Liver (tissue), 7 donors: ENCODE measurements at regions not wholly inside any gene's neighbourhood (a gene's known extent, or its start where the extent isn't known, plus 50 kb on each side); places are given as distances from the start of the nearest gene placed in this dataset.

Experiments
- DNase-seq: peaks from one replicate; pipeline ENCODE4 v3.0.0-alpha.2; 2017; ENCODE audit warnings: low spot score
- H3K27ac ChIP-seq, 2 donors: one replicate each; pipeline ENCODE4 v1.7.0; 2013; ENCODE audit warnings: inconsistent platforms in 2 of 2, low read length in 2 of 2, control low read depth in 1 of 2, low read depth in 1 of 2, mild to moderate bottlenecking in 1 of 2
- H3K27me3 ChIP-seq, 4 donors: one replicate each; pipeline versions ENCODE4 v1.6.1 to v1.7.0; 2013; ENCODE audit warnings: low read length in 3 of 4, inconsistent platforms in 1 of 4, mild to moderate bottlenecking in 1 of 4, moderate library complexity in 1 of 4; ENCODE audit not compliant: control insufficient read depth in 4 of 4, insufficient read depth in 4 of 4
- H3K36me3 ChIP-seq, 4 donors: one replicate each; pipeline versions ENCODE4 v1.6.1 to v1.7.0; 2013; ENCODE audit warnings: low read length in 3 of 4, mild to moderate bottlenecking in 3 of 4, low read depth in 1 of 4, moderate library complexity in 1 of 4; ENCODE audit not compliant: control insufficient read depth in 4 of 4, insufficient read depth in 3 of 4
- H3K4me1 ChIP-seq, 4 donors: one replicate each; pipeline versions ENCODE4 v1.6.1 to v1.7.0; 2013; ENCODE audit warnings: low read length in 3 of 4, mild to moderate bottlenecking in 3 of 4, moderate library complexity in 1 of 4; ENCODE audit not compliant: control insufficient read depth in 4 of 4, insufficient read depth in 4 of 4
- H3K4me3 ChIP-seq, 3 donors: one replicate each; pipeline versions ENCODE4 v1.6.1 to v1.7.0; 2013; ENCODE audit warnings: low read length in 3 of 3, control low read depth in 1 of 3, low read depth in 1 of 3, mild to moderate bottlenecking in 1 of 3
- H3K9ac ChIP-seq, 2 donors: one replicate each; pipeline ENCODE4 v1.7.0; 2013; ENCODE audit warnings: low read length in 2 of 2, mild to moderate bottlenecking in 2 of 2, moderate library complexity in 2 of 2, control low read depth in 1 of 2, low read depth in 1 of 2
- H3K9me3 ChIP-seq, 4 donors: one replicate each; pipeline versions ENCODE4 v1.6.1 to v1.7.0; 2013; ENCODE audit warnings: low read length in 3 of 4; ENCODE audit not compliant: control insufficient read depth in 4 of 4
- ATF3 ChIP-seq: IDR thresholded peaks from 2 replicates; pipeline ENCODE4 v1.6.1; 2016; ENCODE audit warnings: antibody characterized with exemption
- EGR1 ChIP-seq, 2 donors: IDR thresholded peaks; 2 replicates each; pipeline ENCODE4 v1.6.1; 2016 to 2018; ENCODE audit warnings: antibody characterized with exemption in 2 of 2, low read depth in 2 of 2
- FOXA1 ChIP-seq: IDR thresholded peaks from 2 replicates; pipeline ENCODE4 v1.6.1; 2016; ENCODE audit warnings: antibody characterized with exemption
- FOXA2 ChIP-seq: IDR thresholded peaks from 2 replicates; pipeline ENCODE4 v1.6.1; 2016; ENCODE audit warnings: antibody characterized with exemption
- GABPA ChIP-seq, 2 donors: IDR thresholded peaks in 1 of 2; conservative IDR thresholded peaks in 1 of 2; 2 replicates each; pipeline ENCODE4 v1.6.1; 2016; ENCODE audit warnings: antibody characterized with exemption in 2 of 2, mild to moderate bottlenecking in 1 of 2, moderate library complexity in 1 of 2
- HNF4A ChIP-seq, 2 donors: conservative IDR thresholded peaks; 2 replicates each; pipeline ENCODE4 v1.6.1; 2016; ENCODE audit warnings: antibody characterized with exemption in 2 of 2, mild to moderate bottlenecking in 2 of 2
- HNF4G ChIP-seq: IDR thresholded peaks from 2 replicates; pipeline ENCODE4 v1.6.1; 2016; ENCODE audit warnings: antibody characterized with exemption
- JUND ChIP-seq, 2 donors: IDR thresholded peaks; 2 replicates each; pipeline ENCODE4 v1.6.1; 2016; ENCODE audit warnings: antibody characterized with exemption in 2 of 2
- MAX ChIP-seq: IDR thresholded peaks from 2 replicates; pipeline ENCODE4 v1.6.1; 2016; ENCODE audit warnings: antibody characterized with exemption
- NR2F2 ChIP-seq: IDR thresholded peaks from 2 replicates; pipeline ENCODE4 v1.6.1; 2016; ENCODE audit warnings: antibody characterized with exemption
- RAD21 ChIP-seq, 2 donors: IDR thresholded peaks; 2 replicates each; pipeline ENCODE4 v1.6.1; 2016; ENCODE audit warnings: antibody characterized with exemption in 2 of 2, mild to moderate bottlenecking in 2 of 2
- REST ChIP-seq: IDR thresholded peaks from 2 replicates; pipeline ENCODE4 v1.6.1; 2016; ENCODE audit warnings: antibody characterized with exemption, mild to moderate bottlenecking
- RXRA ChIP-seq, 2 donors: IDR thresholded peaks; 2 replicates each; pipeline ENCODE4 v1.6.1; 2017 to 2018; ENCODE audit warnings: antibody characterized with exemption in 2 of 2, mild to moderate bottlenecking in 1 of 2
- SP1 ChIP-seq: IDR thresholded peaks from 2 replicates; pipeline ENCODE4 v1.6.1; 2018; ENCODE audit warnings: antibody characterized with exemption, mild to moderate bottlenecking
- TAF1 ChIP-seq: conservative IDR thresholded peaks from 2 replicates; pipeline ENCODE4 v1.6.1; 2016; ENCODE audit warnings: antibody characterized with exemption, mild to moderate bottlenecking
- YY1 ChIP-seq: IDR thresholded peaks from 2 replicates; pipeline ENCODE4 v1.6.1; 2016; ENCODE audit warnings: antibody characterized with exemption, mild to moderate bottlenecking
- ZBTB33 ChIP-seq: IDR thresholded peaks from 2 replicates; pipeline ENCODE4 v1.6.1; 2016; ENCODE audit warnings: antibody characterized with exemption
- TF ChIP-seq, protein P1 (sequence below): fragments of 150-350 bp; IDR thresholded peaks from 2 replicates; pipeline ENCODE4 v1.5.1; 2017; ENCODE audit warnings: improper control_type of control experiment, low read depth, low read length; ENCODE audit not compliant: missing input control
- donor health status: healthy.
- donor health status: healthy.
- donor health status: healthy.
- donor health status: healthy.

- H3K4me3 ChIP-seq, result no peak overlapping the region
- no peak for DNase-seq
- H3K27me3 ChIP-seq, result no peaks in the 10 kb centered on the region
- H3K4me1 ChIP-seq, result no peaks in the 10 kb centered on the region
- no peak overlapping the region for H3K9ac ChIP-seq
- TF ChIP-seq TAF1 (no peak), HNF4A (conservative IDR thresholded peaks at IDR 0.05) (no peak), ATF3 (no peak), YY1 (no peak), HNF4G (no peak), ZBTB33 (no peak), MAX (no peak), NR2F2 (no peak), REST (no peak), FOXA2 (no peak), FOXA1 (no peak), RAD21 (IDR thresholded peaks at IDR 0.05) (no peak), SP1 (no peak), RXRA (IDR thresholded peaks at IDR 0.05) (no peak), EGR1 (IDR thresholded peaks at IDR 0.05; ENCODE audit: low read depth in 2 of 2) (no peak), GABPA (IDR thresholded peaks at IDR 0.05 in 1 of 2, conservative IDR thresholded peaks at IDR 0.05 in 1 of 2) (no peak), JUND (IDR thresholded peaks at IDR 0.05) (no peak)
- TF ChIP-seq, protein P1, sequence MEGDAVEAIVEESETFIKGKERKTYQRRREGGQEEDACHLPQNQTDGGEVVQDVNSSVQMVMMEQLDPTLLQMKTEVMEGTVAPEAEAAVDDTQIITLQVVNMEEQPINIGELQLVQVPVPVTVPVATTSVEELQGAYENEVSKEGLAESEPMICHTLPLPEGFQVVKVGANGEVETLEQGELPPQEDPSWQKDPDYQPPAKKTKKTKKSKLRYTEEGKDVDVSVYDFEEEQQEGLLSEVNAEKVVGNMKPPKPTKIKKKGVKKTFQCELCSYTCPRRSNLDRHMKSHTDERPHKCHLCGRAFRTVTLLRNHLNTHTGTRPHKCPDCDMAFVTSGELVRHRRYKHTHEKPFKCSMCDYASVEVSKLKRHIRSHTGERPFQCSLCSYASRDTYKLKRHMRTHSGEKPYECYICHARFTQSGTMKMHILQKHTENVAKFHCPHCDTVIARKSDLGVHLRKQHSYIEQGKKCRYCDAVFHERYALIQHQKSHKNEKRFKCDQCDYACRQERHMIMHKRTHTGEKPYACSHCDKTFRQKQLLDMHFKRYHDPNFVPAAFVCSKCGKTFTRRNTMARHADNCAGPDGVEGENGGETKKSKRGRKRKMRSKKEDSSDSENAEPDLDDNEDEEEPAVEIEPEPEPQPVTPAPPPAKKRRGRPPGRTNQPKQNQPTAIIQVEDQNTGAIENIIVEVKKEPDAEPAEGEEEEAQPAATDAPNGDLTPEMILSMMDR, result no peak
- H3K9me3 ChIP-seq, result no peaks in the 10 kb centered on the region
- no peaks in the 10 kb centered on the region for H3K36me3 ChIP-seq
- no peak overlapping the region for H3K27ac ChIP-seq
Observed at GRCh38 chr1:14412235-14412634, 186.2 kb upstream of the KAZN start.
